ENCODE measurements at regions not wholly inside any gene's neighbourhood (a gene's known extent, or its start where the extent isn't known, plus 50 kb on each side); places are given as distances from the start of the nearest gene placed in this dataset.

- Mint-ChIP-seq H3K27ac (no peak overlapping the region), H3K4me3 (no peak overlapping the region), H3K9me3 (peaks cover 5% of the 10 kb centered on the region), H3K27me3 (no peaks in the 10 kb centered on the region), H3K4me1 (ENCODE audit: unreplicated experiment) (no peaks in the 10 kb centered on the region), H3K36me3 (no peaks in the 10 kb centered on the region)
- no peak for DNase-seq (ENCODE audit: extremely low spot score, unreplicated experiment)
- TF ChIP-seq CTCF (conservative IDR thresholded peaks at IDR 0.05), result no peak
Observed at GRCh38 chrX:53738370-53738906, 51.9 kb upstream of the HUWE1 start.
